Left renal cortex interstitium (tissue), 4 donors: ENCODE measurements at regions not wholly inside any gene's neighbourhood (a gene's known extent, or its start where the extent isn't known, plus 50 kb on each side); places are given as distances from the start of the nearest gene placed in this dataset.
A peak's percentile ranks its signal among the peaks of the same experiment; 100 is the strongest.
"Not testable (repeated sequence)": the region's sequence is repeated elsewhere in the genome, so short reads cannot be mapped to it uniquely, and the experiment has no call there.

Experiments
- DNase-seq, 4 donors: peaks; one replicate each; pipeline ENCODE4 v3.0.0-alpha.2; 2013; ENCODE audit warnings: low read depth in 4 of 4, low spot score in 2 of 4, missing footprints in 1 of 4

GRCh38 chr10:63986536-63986935 lies 465.3 kb downstream of the REEP3 start:
- no peak for DNase-seq

GRCh38 chr10:63987212-63987611 lies 466.0 kb downstream of the REEP3 start:
- no peak for DNase-seq

DNA sequence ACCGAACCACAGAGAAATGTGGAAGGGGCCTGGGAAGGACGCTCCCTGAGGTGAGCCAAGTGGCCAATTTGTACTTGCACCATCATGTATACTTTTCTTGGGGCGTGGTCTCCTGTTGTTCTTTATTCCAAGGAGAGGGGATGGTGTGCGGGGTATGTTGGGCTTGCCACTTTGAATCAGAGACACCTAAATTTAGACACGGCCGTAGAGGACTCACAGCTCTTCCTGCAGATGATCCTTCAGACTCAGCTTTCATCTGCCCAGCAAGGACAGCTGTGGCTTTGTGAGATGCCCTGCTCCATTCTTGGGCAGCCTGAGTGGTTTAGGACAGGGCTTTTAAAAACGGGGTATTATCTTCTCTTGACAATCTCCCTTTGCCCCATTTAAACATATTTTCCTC lies 473.2 kb downstream of the REEP3 start:
- DNase-seq, result no peak

DNA sequence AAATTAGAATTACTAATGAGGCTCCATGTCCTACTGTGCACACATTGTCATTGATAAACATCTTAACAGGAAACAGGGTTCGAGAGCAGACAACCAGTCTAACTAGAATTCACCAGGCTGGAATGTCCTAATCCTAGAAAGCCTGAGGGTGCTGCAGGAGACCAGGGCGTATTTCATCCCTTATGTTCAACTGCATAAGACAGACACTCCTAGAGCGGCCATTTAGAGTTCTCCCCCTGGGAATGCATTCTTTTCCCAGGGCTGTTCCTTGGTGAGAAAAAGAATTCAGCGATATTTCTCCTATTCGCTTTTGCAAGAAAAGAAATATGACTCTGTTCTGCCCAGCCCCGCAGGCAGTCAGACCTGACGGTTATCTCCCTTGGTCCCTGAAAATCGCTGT lies 486.0 kb downstream of the REEP3 start:
- no peak for DNase-seq

GRCh38 chr10:64010711-64011110 lies 489.5 kb downstream of the REEP3 start:
- DNase-seq, result no peak

- DNase-seq, result peak in 1 of 4 donors; percentile 1
Observed at GRCh38 chr10:64011912-64012714, 490.9 kb downstream of the REEP3 start.

- no peak for DNase-seq
Observed at GRCh38 chr10:64014281-64014680, 493.1 kb downstream of the REEP3 start.

DNA sequence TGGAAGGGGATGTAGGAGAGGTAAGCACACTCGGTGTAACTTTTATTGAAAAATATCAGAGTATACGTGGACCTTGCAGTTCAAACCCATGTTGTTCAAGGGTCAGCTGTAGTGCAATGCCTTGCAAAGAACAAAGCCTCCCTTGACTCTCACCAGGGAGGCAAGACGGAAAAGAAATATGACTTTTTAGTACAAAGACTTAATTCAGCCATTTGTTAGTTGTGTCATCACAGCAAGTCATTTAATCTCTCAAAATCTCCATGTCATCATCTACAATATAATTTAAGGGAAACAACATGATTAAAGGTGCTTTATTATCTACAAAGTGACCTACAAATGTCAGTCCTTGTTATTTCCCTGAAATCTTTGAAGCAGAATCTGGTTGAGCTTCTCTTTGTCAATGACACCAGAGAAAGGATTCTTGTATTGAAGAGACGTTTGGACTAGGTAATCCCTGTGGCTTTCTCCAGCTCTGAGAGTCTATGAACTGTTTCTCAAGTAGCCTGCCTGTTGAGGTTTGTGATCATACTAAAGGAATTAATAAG lies 502.8 kb downstream of the REEP3 start:
- no peak for DNase-seq

GRCh38 chr10:64033711-64034110 lies 512.5 kb downstream of the REEP3 start:
- no peak for DNase-seq

GRCh38 chr10:64036321-64036930 lies 515.2 kb downstream of the REEP3 start:
- no peak for DNase-seq

DNA sequence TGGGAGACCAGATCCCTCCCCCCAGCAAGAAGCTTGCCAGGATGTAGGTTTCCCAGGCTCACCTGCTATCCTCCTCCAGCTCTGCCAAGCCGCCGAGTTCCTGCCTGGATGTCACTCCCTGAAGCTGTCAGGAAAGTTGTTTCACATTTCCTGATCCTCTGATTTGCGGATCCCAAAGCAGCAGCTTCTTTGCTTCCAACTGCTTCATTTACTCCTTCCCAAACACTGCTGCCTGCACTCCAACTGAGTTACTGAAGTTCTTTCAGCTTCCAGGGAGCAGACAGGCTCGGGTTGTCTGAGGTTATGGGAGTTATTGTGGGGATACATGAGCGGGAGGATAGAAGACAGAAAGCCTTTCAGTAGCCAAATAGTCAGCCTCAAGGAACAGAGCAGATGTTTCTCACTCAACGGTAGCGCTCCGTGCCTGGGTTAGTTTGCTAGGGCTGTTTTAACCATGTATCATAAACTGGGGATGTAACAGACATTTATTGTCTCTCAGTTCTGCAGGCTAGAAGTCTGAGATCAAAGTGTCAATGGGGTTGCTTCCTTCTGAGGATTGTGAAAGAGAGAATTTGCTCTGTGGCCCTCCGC lies 516.0 kb downstream of the REEP3 start:
- no peak for DNase-seq

DNA sequence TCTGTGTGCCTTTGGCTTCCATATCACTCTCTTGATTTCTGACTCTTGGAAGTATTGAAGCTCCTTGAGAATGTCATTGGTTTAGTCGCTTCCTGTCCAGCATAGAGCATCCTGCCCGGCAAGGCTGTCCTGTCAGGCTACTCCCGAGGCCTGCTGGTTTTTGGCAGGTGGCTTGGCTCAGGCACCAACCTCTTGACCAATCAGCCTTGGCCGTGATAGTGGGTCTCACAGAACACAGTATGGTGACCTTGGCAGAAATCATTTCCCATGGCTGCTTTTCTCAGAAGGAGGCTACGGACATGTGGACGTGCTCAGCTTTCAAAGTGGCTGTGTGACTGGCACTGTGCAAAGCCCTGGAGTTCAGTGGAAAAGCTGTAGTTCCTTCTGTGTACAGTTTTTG lies 516.9 kb downstream of the REEP3 start:
- no peak for DNase-seq

GRCh38 chr10:64039198-64039597 lies 518.0 kb downstream of the REEP3 start:
- DNase-seq, result no peak

- DNase-seq, result no peak
Observed at GRCh38 chr10:64040781-64041180, 519.6 kb downstream of the REEP3 start.

GRCh38 chr10:64041185-64041988 lies 520.2 kb downstream of the REEP3 start:
- DNase-seq, result peak in 3 of 4 donors; percentile 52 to 71 (median 67)

DNA sequence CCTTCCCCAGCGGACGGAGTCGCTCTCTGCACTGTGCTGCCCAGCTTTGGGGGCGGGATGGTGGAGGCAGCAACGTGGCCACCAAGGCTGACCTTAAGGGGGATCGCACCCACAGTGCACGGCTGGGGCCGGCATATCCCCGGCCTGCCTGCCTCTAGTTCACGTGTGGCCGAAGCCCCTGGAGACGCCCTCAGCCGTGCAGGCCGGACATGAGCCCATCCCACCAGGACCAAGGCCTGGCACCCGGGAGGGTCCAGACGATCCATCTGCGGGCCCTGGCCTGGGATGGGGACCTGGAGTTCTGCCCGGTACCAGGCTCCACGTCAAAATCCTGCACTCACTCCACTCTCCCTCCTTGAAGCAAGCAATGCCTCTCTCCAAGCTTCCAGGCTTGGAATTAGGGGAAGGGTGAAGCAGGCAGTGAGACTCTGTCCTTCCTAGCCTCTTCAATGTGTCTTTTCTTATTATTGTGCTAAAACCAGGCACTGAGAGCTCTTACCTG lies 520.8 kb downstream of the REEP3 start:
- DNase-seq, result no peak

DNA sequence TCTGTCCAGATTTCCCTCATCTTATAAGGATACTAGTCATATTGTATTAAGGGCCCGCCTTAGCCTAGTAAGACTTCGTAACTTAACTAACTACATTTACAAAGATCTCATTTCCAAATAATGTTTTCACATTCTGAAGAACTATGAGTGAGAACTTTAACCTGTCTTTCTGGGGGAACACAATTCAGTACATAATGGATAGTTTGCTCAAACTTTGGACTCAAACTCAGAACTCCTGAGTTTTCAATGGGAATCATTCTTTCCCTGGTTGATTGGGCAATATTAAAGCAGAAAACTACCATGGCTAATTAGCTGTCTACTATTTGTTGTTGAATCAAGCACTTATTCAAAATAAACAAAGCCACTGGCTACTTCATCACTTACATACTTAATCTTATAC lies 522.9 kb downstream of the REEP3 start:
- DNase-seq, result no peak

GRCh38 chr10:64044957-64045632 lies 523.9 kb downstream of the REEP3 start:
- DNase-seq, result not testable (repeated sequence)

DNA sequence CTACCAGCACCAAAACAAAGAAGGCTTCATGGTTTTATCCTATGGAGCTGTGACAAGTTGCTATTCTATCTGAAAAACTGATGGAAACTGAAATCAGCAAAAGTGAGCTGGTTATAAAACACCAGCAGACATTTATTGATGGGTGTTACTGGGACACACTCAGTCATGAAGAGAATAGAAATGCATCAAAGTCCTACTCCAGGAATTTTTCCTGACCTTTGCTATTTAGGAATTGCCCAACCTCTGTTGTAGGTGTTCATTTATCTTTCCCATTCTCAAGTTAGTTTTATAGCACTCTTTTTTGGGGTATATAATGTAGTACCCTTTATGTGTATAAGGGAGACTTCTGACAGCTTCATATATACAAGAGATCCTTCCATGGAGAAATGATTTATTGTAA lies 533.2 kb downstream of the REEP3 start:
- no peak for DNase-seq

DNA sequence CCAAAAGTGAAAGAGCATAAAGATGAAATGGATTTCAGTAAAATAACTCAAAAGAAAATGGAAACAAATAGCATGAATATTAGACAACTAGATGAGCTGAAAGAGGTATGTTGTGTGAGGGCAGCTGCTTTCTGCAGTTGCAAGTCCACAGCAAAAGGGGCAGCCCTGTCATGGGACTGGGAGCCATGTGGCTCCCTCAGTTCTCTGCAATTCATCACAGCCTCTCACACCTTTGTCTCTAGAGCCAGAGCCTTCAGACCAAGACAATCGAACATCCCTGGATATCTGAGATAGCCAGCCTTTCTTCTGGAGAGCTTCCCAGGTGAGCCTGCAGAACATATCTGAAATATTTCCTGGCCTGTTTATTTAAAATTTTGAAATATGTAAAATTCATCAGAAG lies 538.7 kb downstream of the REEP3 start:
- no peak for DNase-seq
